ENCODE measurements at regions not wholly inside any gene's neighbourhood (a gene's known extent, or its start where the extent isn't known, plus 50 kb on each side); places are given as distances from the start of the nearest gene placed in this dataset.

DNA sequence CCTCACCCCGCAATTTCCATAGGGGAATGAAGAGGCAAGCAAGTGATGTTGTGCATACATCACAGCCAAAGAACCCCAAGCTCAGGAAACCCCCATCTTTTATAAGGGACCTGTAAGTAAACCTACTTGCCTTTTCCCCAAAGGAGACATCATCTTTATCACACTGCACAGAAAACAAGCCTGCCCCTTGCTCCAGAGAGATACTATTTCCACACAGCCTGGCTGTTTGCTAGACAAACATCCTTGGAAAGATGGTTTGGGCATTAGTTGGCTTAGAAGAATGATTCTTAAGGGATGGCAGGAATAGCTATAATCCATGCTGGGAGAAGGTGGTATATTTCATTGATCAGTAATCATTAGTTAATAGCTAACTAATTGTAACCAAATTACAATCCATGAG lies 123.7 kb upstream of the SEC61G start:
- no peak for DNase-seq
- TF ChIP-seq MXI1 (IDR thresholded peaks at IDR 0.05; ENCODE audit: borderline replicate concordance, low read depth, low read length) (no peak), BHLHE40 (IDR thresholded peaks at IDR 0.05; ENCODE audit: low read depth, low read length) (no peak), USF2 (IDR thresholded peaks at IDR 0.05; ENCODE audit: low read depth, low read length) (no peak), MAZ (IDR thresholded peaks at IDR 0.05; ENCODE audit: borderline replicate concordance, low read depth, low read length) (no peak), FOS (IDR thresholded peaks at IDR 0.05; ENCODE audit: low read depth, low read length) (no peak), ELK1 (IDR thresholded peaks at IDR 0.05; ENCODE audit: borderline replicate concordance, low read depth, low read length) (no peak), RFX5 (IDR thresholded peaks at IDR 0.05; ENCODE audit: low read depth, low read length) (no peak), RCOR1 (IDR thresholded peaks at IDR 0.05; ENCODE audit: insufficient replicate concordance, low read length) (no peak), POLR2A (IDR thresholded peaks at IDR 0.05; ENCODE audit: low read depth, low read length) (no peak), SMC3 (IDR thresholded peaks at IDR 0.05; ENCODE audit: low read depth, low read length) (no peak), NFE2L2 (IDR thresholded peaks at IDR 0.05; ENCODE audit: low read depth, low read length) (no peak), CEBPB (IDR thresholded peaks at IDR 0.05; ENCODE audit: low read depth, low read length) (no peak), CHD1 (IDR thresholded peaks at IDR 0.05; ENCODE audit: low read depth, low read length) (no peak), RAD21 (IDR thresholded peaks at IDR 0.05; ENCODE audit: low read length) (no peak), MAFK (IDR thresholded peaks at IDR 0.05; ENCODE audit: low read depth, low read length) (no peak)
- TF ChIP-seq, protein P1, sequence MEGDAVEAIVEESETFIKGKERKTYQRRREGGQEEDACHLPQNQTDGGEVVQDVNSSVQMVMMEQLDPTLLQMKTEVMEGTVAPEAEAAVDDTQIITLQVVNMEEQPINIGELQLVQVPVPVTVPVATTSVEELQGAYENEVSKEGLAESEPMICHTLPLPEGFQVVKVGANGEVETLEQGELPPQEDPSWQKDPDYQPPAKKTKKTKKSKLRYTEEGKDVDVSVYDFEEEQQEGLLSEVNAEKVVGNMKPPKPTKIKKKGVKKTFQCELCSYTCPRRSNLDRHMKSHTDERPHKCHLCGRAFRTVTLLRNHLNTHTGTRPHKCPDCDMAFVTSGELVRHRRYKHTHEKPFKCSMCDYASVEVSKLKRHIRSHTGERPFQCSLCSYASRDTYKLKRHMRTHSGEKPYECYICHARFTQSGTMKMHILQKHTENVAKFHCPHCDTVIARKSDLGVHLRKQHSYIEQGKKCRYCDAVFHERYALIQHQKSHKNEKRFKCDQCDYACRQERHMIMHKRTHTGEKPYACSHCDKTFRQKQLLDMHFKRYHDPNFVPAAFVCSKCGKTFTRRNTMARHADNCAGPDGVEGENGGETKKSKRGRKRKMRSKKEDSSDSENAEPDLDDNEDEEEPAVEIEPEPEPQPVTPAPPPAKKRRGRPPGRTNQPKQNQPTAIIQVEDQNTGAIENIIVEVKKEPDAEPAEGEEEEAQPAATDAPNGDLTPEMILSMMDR (conservative IDR thresholded peaks at IDR 0.05; ENCODE audit: low read depth, low read length) = no peak
- Histone ChIP-seq H3K9me1 (ENCODE audit: insufficient read depth, low read length) (0 out of 2 replicates have a peak, but pooled peaks cover 5% of the 10 kb centered on the region), H3K9ac (ENCODE audit: low read depth, low read length) (no peak overlapping the region), H3K4me3 (ENCODE audit: insufficient read depth, low read depth, low read length) (no peak overlapping the region), H3K4me2 (ENCODE audit: low read depth, low read length) (no peak overlapping the region), H3K9me3 (ENCODE audit: control insufficient read depth, insufficient read depth, low read length) (no peaks in the 10 kb centered on the region), H2AK9ac (replicated peaks; ENCODE audit: low read depth, low read length, poor library complexity) (no peak overlapping the region), H2BK120ac (ENCODE audit: low read depth, low read length) (no peak overlapping the region), H4K8ac (ENCODE audit: low read depth in 2 of 2, low read length in 2 of 2) (no peak overlapping the region), H4K91ac (ENCODE audit: insufficient read depth, low read depth, low read length) (no peak overlapping the region), H2BK5ac (ENCODE audit: low read depth, low read length, poor library complexity, severe bottlenecking) (no peak overlapping the region), H4K5ac (ENCODE audit: low read depth, low read length) (no peak overlapping the region), H2AK5ac (ENCODE audit: low read depth, low read length) (no peak overlapping the region), H3K36me3 (ENCODE audit: control insufficient read depth, insufficient read depth, low read length) (no peaks in the 10 kb centered on the region), H2BK15ac (ENCODE audit: low read depth, low read length) (no peak overlapping the region), H3K79me1 (ENCODE audit: low read depth in 1 of 2, low read length in 2 of 2) (no peaks in the 10 kb centered on the region), H3K56ac (ENCODE audit: extremely low read depth, insufficient read depth, low read length) (no peak overlapping the region), H3K14ac (replicated peaks; ENCODE audit: low read depth, low read length) (no peak overlapping the region), H2AFZ (replicated peaks; ENCODE audit: low read length, poor library complexity) (no peak overlapping the region), H3K23ac (ENCODE audit: low read depth, low read length) (no peak overlapping the region), H3K4me1 (ENCODE audit: control insufficient read depth, insufficient read depth, low read length) (peaks cover 7% of the 10 kb centered on the region), H3K18ac (ENCODE audit: low read depth, low read length) (no peak overlapping the region), H2BK20ac (ENCODE audit: low read depth, low read length) (no peak overlapping the region), H3K4ac (ENCODE audit: low read depth, low read length) (no peak overlapping the region), H3K27ac (ENCODE audit: insufficient read depth, low read length) (no peak overlapping the region), H4K20me1 (ENCODE audit: insufficient read depth, low read length) (no peaks in the 10 kb centered on the region), H3K27me3 (ENCODE audit: control insufficient read depth, insufficient read depth, low read length) (no peaks in the 10 kb centered on the region)
- BruUV-seq (replicated peaks) = no TSS peak
- WGBS, 2 experiments (ENCODE audit: extremely low coverage in 2 of 2, insufficient read length in 1 of 2) = no CpG with 5 or more reads among the region's 1 CpG
- in situ Hi-C loops (cut with MboI; ENCODE audit: low sequenced_read_pairs) = no loop called here
- dilution Hi-C loops (cut with HindIII; ENCODE audit: low sequenced_read_pairs, unreplicated experiment) = no loop called here
- intact Hi-C loops (cut with micrococcal nuclease) = no loop called here
- ATAC-seq (ENCODE audit: low read depth) = no peak
- ChIA-PET POLR2A (ENCODE audit: unreplicated experiment) (no interaction called here), CTCF (interaction anchor here (1.7 kb wide), 1 partner anchor 11 kb away, joined by 3 read pairs; no protein-coding TSS in a partner anchor)

Data from IMR-90 (cell line).